ENCODE measurements at regions not wholly inside any gene's neighbourhood (a gene's known extent, or its start where the extent isn't known, plus 50 kb on each side); places are given as distances from the start of the nearest gene placed in this dataset.

DNA sequence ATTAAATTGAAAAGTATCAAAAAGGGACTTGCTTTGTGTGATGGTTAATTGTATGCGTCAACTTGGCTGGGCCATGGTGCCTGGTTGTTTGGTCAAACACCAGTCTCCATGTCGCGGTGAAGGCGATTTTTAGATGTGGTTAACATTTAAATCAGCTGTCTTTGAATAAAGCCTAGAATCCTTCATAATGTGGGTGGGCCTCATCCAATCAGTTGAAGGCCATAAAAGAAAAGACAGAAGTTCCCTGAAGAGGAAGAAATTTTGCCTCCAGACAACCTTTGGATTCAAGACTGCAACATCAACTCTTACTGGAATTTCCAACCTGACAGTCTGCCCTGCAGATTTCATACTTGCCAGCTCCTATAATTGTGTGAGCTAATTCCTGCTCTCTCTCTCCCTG is 160.5 kb downstream of the SH3BP4 start:
- TF ChIP-seq, protein P1, sequence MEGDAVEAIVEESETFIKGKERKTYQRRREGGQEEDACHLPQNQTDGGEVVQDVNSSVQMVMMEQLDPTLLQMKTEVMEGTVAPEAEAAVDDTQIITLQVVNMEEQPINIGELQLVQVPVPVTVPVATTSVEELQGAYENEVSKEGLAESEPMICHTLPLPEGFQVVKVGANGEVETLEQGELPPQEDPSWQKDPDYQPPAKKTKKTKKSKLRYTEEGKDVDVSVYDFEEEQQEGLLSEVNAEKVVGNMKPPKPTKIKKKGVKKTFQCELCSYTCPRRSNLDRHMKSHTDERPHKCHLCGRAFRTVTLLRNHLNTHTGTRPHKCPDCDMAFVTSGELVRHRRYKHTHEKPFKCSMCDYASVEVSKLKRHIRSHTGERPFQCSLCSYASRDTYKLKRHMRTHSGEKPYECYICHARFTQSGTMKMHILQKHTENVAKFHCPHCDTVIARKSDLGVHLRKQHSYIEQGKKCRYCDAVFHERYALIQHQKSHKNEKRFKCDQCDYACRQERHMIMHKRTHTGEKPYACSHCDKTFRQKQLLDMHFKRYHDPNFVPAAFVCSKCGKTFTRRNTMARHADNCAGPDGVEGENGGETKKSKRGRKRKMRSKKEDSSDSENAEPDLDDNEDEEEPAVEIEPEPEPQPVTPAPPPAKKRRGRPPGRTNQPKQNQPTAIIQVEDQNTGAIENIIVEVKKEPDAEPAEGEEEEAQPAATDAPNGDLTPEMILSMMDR (IDR thresholded peaks at IDR 0.05), result no peak
- TF ChIP-seq EP300 (IDR thresholded peaks at IDR 0.05), result no peak
- no peak for TF ChIP-seq POLR2A (IDR thresholded peaks at IDR 0.05)

All from sigmoid colon (tissue), 4 donors.